Subcutaneous abdominal adipose tissue (tissue), 5 donors: ENCODE measurements at regions not wholly inside any gene's neighbourhood (a gene's known extent, or its start where the extent isn't known, plus 50 kb on each side); places are given as distances from the start of the nearest gene placed in this dataset.

ENCODE experiments used
- H3K27ac ChIP-seq: one replicate; pipeline ENCODE4 v1.7.0; 2013; ENCODE audit warnings: low read depth, mild to moderate bottlenecking, inconsistent platforms, low read length, moderate library complexity
- H3K27me3 ChIP-seq, 5 donors: one replicate each; pipeline ENCODE4 v1.7.0; 2013; ENCODE audit warnings: low read length in 5 of 5, inconsistent platforms in 1 of 5; ENCODE audit not compliant: control insufficient read depth in 5 of 5, insufficient read depth in 4 of 5
- H3K36me3 ChIP-seq, 5 donors: one replicate each; pipeline ENCODE4 v1.7.0; 2013; ENCODE audit warnings: low read length in 5 of 5; ENCODE audit not compliant: control insufficient read depth in 5 of 5, insufficient read depth in 5 of 5
- H3K4me1 ChIP-seq, 5 donors: one replicate each; pipeline ENCODE4 v1.7.0; 2013; ENCODE audit warnings: low read length in 5 of 5, mild to moderate bottlenecking in 3 of 5, moderate library complexity in 1 of 5; ENCODE audit not compliant: control insufficient read depth in 5 of 5, insufficient read depth in 5 of 5
- H3K4me3 ChIP-seq, 5 donors: one replicate each; pipeline ENCODE4 v1.7.0; 2013; ENCODE audit warnings: low read length in 5 of 5, low read depth in 1 of 5
- H3K9ac ChIP-seq, 5 donors: one replicate each; pipeline ENCODE4 v1.7.0; 2013; ENCODE audit warnings: low read length in 5 of 5, mild to moderate bottlenecking in 4 of 5, moderate library complexity in 3 of 5
- H3K9me3 ChIP-seq, 5 donors: one replicate each; pipeline ENCODE4 v1.7.0; 2013; ENCODE audit warnings: low read length in 5 of 5; ENCODE audit not compliant: control insufficient read depth in 5 of 5
- donor health status: healthy.
- donor health status: healthy.
- donor health status: healthy.
- donor health status: healthy.
- donor health status: healthy.

DNA sequence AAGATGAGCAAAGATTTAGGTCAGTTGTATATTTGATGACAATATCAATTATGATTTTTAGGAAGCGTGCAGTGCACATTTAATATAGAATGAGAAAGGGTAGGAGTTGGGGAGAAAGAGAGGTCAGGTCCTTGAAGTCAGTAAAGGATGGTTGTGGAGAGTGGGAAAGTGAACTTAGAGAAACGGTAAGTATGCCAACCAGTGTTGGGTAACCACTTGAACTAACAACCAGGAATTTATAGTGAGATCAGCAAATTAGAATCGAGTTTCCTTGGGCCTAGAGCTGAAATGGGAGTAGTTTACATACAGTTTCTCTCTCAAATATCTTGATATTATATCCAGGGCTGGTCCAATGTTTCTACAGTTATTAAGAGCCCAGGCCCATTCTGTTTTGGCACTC lies 188.5 kb upstream of the RBMS3 start:
- no peak overlapping the region for H3K27ac ChIP-seq
- no peaks in the 10 kb centered on the region for H3K4me1 ChIP-seq
- H3K4me3 ChIP-seq = no peak overlapping the region
- H3K9me3 ChIP-seq = peaks cover 0 to 6% (median 0%) of the 10 kb centered on the region in 5 donors
- H3K9ac ChIP-seq = no peak overlapping the region
- H3K27me3 ChIP-seq = no peaks in the 10 kb centered on the region
- no peaks in the 10 kb centered on the region for H3K36me3 ChIP-seq

- H3K4me3 ChIP-seq = no peak overlapping the region
- H3K27me3 ChIP-seq = no peaks in the 10 kb centered on the region
- no peak overlapping the region for H3K27ac ChIP-seq
- H3K9ac ChIP-seq = no peak overlapping the region
- peaks cover 0 to 3% (median 0%) of the 10 kb centered on the region in 5 donors for H3K4me1 ChIP-seq
- peaks cover 0 to 9% (median 0%) of the 10 kb centered on the region in 5 donors for H3K9me3 ChIP-seq
- no peaks in the 10 kb centered on the region for H3K36me3 ChIP-seq
These were observed 181.6 kb upstream of the RBMS3 start for GRCh38 chr3:29099296-29099695.

DNA sequence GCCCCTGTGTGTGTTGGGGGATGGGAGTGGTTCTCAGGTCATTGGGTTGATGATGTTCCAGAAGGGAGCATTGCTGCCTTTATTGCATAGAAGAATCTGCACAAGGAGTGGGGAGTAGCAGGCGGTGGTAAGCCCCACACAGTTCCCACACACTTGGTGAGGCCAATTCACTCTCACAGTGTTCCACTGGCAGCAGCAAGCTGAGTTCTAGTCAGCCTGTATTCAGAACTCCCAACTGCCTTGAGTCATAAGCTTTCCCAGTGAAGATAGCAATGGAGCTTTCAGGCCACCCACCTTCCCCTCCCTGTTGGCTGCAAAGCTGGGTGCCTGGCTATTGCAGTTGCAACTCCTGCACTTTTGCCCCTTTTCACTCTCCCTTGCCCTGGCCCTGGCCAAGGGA lies 181.1 kb upstream of the RBMS3 start:
- Histone ChIP-seq H3K27ac (no peak overlapping the region), H3K4me1 (peaks cover 0 to 3% (median 0%) of the 10 kb centered on the region in 5 donors), H3K4me3 (no peak overlapping the region), H3K27me3 (no peaks in the 10 kb centered on the region), H3K9ac (no peak overlapping the region), H3K9me3 (peaks cover 0 to 9% (median 0%) of the 10 kb centered on the region in 5 donors), H3K36me3 (no peaks in the 10 kb centered on the region)

GRCh38 chr3:29100292-29100691 lies 180.6 kb upstream of the RBMS3 start:
- Histone ChIP-seq H3K4me3 (no peak overlapping the region), H3K27me3 (no peaks in the 10 kb centered on the region), H3K27ac (no peak overlapping the region), H3K36me3 (no peaks in the 10 kb centered on the region), H3K4me1 (peaks cover 0 to 3% (median 0%) of the 10 kb centered on the region in 5 donors), H3K9me3 (peaks cover 0 to 9% (median 0%) of the 10 kb centered on the region in 5 donors), H3K9ac (no peak overlapping the region)

DNA sequence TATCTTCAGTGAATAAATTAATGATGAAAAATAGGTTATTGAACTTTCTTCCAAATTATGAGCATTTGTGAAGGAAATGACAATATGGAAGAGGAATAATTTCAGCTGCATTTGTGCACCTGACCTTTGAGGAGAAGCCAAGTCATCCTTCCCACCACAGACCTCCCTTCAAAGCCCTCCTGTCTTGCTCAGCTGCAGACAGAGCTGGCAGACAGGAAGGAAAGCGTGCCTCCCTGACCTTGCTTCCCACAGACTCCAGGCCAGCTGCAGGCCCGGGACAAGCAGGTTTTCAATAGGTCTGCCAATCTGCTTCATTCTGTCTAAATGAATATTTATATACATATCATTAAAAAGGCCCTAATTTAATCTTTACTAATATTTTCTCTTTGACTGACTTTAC lies 152.9 kb upstream of the RBMS3 start:
- Histone ChIP-seq H3K27me3 (no peaks in the 10 kb centered on the region), H3K27ac (no peak overlapping the region), H3K9ac (no peak overlapping the region), H3K9me3 (no peaks in the 10 kb centered on the region), H3K4me1 (no peaks in the 10 kb centered on the region), H3K4me3 (no peak overlapping the region), H3K36me3 (no peaks in the 10 kb centered on the region)

GRCh38 chr3:29137601-29138000 lies 143.3 kb upstream of the RBMS3 start:
- H3K27ac ChIP-seq = no peak overlapping the region
- H3K9me3 ChIP-seq = no peaks in the 10 kb centered on the region
- peaks cover 0 to 10% (median 5%) of the 10 kb centered on the region in 5 donors for H3K4me1 ChIP-seq
- no peak overlapping the region for H3K9ac ChIP-seq
- no peaks in the 10 kb centered on the region for H3K36me3 ChIP-seq
- no peak overlapping the region for H3K4me3 ChIP-seq
- no peaks in the 10 kb centered on the region for H3K27me3 ChIP-seq

DNA sequence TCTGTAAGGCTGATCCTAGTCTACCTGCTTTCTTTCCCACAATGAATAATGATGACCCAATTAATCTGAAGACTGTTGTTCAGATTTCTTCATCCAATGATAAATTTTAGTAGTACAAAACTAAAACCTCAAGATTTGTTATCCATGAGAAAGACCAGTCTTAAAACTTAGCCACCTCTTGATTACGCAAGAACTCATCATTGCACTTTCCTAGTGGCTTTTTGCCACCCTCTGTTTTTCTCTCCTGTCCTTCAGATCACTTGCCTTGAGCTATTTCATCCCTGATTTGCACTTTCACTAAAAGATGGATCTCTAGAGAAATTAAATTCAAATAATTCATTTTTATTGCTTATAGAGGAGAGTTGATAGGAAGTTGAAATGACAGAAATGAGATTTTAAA lies 142.7 kb upstream of the RBMS3 start:
- Histone ChIP-seq H3K9me3 (no peaks in the 10 kb centered on the region), H3K27ac (no peak overlapping the region), H3K9ac (no peak overlapping the region), H3K27me3 (no peaks in the 10 kb centered on the region), H3K4me3 (no peak overlapping the region), H3K4me1 (peaks cover 0 to 10% (median 5%) of the 10 kb centered on the region in 5 donors), H3K36me3 (no peaks in the 10 kb centered on the region)

GRCh38 chr3:29140666-29141065 lies 140.2 kb upstream of the RBMS3 start:
- H3K4me1 ChIP-seq = peaks cover 0 to 18% (median 12%) of the 10 kb centered on the region in 5 donors
- no peaks in the 10 kb centered on the region for H3K27me3 ChIP-seq
- H3K36me3 ChIP-seq = no peaks in the 10 kb centered on the region
- no peak overlapping the region for H3K4me3 ChIP-seq
- no peak overlapping the region for H3K27ac ChIP-seq
- H3K9ac ChIP-seq = no peak overlapping the region
- H3K9me3 ChIP-seq = no peaks in the 10 kb centered on the region

DNA sequence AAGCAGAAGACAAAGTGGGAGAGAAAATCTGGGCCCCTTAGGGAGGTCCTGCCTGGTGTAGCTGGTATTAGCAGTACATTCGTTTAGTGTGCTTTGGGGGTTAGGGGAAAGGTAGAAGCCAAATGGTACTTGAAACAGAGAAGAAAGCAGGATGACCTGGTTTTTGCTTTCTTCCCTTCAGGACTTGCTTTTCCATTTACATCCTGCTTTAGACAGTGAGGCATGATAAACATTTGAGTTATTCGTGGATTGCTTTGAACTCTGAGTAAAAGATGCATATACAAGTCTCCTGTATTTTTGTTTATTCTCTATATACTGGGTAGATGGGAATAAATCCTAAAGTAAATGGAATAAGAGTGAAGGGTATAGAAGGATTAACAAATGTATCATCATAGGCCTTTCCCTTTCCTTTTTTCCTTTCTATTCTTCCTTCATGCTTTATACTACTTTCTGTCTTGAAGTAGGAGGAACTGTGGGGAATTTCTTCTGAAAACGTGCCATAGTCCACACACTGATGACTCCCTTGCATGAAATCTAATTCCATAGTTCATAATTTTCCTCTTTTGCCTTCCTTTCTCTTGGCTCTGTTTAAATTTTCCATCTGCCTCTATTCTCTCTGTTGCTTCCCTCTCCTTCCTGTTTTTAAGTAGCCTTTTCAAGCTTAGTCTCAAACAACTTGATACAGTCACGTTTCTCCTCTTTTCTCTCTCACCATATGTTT lies 139.5 kb upstream of the RBMS3 start:
- H3K36me3 ChIP-seq = no peaks in the 10 kb centered on the region
- no peaks in the 10 kb centered on the region for H3K9me3 ChIP-seq
- H3K27ac ChIP-seq = peak overlapping the region; percentile 11
- H3K27me3 ChIP-seq = no peaks in the 10 kb centered on the region
- H3K4me3 ChIP-seq = no peak overlapping the region
- no peak overlapping the region for H3K9ac ChIP-seq
- H3K4me1 ChIP-seq = peaks cover 0 to 18% (median 12%) of the 10 kb centered on the region in 5 donors

DNA sequence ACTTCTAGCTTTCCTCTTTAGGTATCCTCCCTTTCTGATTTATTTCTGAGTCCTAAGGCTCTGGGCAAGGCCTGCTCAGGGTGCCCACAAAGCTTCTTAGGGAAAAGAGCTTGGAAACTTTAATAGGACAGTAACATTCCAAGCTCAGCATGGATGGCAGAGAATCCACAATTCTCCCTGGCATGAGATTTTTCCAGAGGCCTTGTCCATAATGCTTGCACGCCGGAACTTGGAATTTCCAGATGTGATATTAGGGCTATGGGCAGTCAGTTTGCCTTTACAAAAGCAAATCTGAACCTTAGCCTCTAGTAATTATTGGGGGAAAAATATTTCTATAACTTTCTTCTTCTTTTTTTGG lies 139.0 kb upstream of the RBMS3 start:
- no peaks in the 10 kb centered on the region for H3K27me3 ChIP-seq
- H3K9me3 ChIP-seq = no peaks in the 10 kb centered on the region
- peak overlapping the region; percentile 11 for H3K27ac ChIP-seq

More for the DNA sequence above, 139.0 kb upstream of the RBMS3 start:
- Histone ChIP-seq H3K4me1 (peaks cover 0 to 18% (median 12%) of the 10 kb centered on the region in 5 donors), H3K4me3 (no peak overlapping the region), H3K9ac (no peak overlapping the region), H3K36me3 (no peaks in the 10 kb centered on the region)
